NCI-H2029 (cell line): ENCODE measurements at regions not wholly inside any gene's neighbourhood (a gene's known extent, or its start where the extent isn't known, plus 50 kb on each side); places are given as distances from the start of the nearest gene placed in this dataset.

Experiments used
- DNase-seq: peaks from one replicate; lab custom pipeline; 2025; lab: John Stamatoyannopoulos, UW

DNA sequence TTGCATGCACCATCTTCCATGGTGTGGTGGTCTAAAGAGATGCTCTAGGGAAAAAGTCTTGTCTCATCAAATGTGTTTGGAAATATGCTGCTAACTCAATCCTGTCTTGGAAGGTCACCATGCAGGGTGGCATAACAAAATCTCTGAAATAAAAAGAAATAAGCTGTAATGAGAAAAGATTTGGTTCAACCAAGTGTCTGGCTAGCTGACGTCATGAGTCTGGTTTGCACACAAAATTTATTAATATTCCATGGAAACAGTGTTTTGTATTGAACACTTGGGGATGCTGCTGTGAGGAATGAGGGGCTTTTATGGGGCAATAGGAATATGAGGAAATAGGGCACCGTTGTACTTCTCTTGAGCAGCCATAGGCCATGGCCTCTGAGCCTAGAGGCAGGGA lies 575.7 kb upstream of the CDH5 start:
- no peak for DNase-seq

- DNase-seq: no peak
Observed at GRCh38 chr16:65789161-65789945, 577.1 kb upstream of the CDH5 start.

DNA sequence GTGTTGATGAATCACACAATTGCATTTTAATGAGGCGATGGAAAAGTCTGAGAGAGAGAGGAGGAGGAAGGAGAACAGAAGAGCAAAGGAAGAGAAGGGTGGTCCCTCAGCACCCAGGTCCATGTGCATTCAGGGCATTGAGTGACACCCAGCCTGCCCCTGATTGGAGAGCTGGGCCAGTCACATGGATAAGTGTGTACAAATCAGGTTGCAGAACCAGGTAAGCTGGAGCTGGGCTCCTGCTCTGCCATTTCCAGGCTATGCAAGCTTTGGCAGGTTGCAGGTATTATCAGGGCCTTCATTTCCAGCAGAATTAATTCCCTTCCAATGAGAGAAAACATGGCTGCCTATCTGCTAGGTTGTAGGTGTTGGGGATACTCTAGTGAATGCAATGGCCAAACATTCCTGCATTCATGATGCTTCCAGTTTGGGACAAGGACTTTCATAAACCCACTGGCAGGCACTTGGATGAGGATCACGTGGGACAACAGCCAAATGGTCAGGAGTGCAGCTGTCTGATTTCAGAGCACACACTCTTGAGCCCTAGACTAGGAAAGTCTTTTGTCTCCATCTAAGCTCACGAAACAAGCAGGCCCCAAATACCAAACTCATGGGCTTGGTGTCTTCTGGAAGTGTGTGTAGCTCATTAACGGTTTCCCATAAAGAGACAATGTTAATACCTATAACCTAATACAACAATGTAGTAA lies 577.9 kb upstream of the CDH5 start:
- no peak for DNase-seq

DNA sequence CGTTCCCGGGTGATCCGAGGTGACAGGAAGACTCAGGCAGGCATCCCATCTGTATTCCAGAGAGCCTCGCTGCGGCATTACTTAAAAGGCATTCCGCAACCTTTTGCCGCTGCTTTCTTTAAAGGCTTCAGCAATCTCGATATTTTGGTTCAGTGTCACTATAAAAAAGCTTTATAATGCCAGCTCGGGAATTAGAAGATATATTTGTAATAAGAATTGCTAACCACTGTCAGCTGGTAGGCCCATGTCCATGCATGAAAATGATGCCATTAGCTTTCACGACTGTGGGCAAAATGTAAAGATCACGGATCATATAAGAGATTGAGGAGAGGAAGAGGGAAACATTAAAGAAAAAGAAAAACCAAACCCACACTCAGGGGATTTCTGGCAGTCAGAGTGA lies 578.6 kb upstream of the CDH5 start:
- no peak for DNase-seq

- no peak for DNase-seq
Observed at GRCh38 chr16:65786916-65787315, 579.6 kb upstream of the CDH5 start.

- no peak for DNase-seq
Observed at GRCh38 chr16:65783709-65784474, 582.6 kb upstream of the CDH5 start.

- DNase-seq: no peak
Observed at GRCh38 chr16:65782611-65783600, 583.6 kb upstream of the CDH5 start.

GRCh38 chr16:65781855-65782254 lies 584.6 kb upstream of the CDH5 start:
- no peak for DNase-seq

- DNase-seq: no peak
Observed at GRCh38 chr16:65781363-65781762, 585.1 kb upstream of the CDH5 start.

DNA sequence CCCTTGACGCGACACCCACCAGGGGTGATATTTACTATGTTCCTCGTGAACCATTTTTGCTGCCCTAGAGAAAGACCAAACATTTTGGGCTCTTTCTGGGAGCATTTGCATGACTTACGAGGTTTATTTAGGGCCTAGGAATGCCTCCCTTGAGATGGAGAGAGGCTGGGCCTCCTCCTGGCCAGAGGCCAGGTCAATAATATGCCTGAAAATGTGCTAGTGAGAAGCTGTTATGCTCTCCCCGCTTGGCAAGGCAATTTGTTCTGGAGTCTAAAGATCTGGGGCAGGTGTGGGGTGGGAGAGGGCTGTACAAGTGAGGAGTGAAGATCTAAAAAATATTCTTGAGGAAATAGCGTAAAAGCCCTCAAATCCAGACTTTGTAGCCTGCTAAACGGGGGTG lies 587.3 kb upstream of the CDH5 start:
- DNase-seq: no peak

GRCh38 chr16:65776639-65777183 lies 589.8 kb upstream of the CDH5 start:
- DNase-seq: no peak

DNA sequence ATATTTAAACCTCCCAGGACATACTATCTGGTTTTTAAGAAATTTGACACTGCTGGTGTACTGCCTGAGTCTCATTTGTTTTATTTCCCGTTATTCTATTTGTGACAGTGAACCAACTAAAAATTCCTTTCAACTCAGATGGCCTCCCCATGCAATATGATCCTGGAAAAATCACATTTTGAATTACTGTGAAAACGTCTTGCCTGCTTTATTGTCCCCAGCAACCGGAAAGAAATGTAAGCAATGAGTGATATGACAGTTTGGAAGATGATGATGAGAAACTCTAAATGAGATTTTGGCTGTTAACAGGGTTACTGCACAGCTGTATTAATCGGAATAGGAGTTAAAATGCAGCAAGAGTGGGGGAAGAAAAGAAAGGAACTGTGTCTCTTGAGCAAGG lies 590.7 kb upstream of the CDH5 start:
- no peak for DNase-seq

- DNase-seq: no peak
Observed at GRCh38 chr16:65774350-65774749, 592.1 kb upstream of the CDH5 start.

DNA sequence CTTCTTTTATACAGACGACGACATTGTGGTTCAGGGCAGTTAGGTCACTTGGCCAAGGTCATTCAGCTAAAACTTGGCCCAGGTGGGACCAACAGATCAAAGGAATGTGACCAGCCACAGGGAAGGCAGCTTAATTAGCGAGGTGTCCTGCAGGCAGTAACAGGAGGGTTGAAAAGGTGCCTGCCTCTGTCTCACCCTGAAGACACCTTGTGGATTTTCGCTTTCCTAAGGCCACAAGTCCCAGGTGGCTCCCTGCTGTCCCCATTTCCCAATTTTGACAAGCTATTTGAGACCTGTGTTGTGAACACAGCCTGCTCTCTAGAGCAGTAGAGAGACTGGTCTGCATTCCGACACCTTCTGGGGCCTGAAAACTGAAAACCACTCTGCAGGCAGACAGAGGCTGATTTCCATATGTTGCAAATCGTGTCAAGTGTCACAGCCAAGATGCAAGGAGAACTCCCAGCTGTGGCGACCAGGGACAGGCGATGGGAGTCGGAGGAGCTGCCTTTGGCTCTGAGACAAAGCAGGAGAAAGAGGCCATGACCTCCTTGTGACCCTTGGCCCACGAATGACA lies 593.1 kb upstream of the CDH5 start:
- DNase-seq: no peak

- no peak for DNase-seq
Observed at GRCh38 chr16:65772134-65772732, 594.3 kb upstream of the CDH5 start.

GRCh38 chr16:65771707-65772106 lies 594.8 kb upstream of the CDH5 start:
- no peak for DNase-seq

DNA sequence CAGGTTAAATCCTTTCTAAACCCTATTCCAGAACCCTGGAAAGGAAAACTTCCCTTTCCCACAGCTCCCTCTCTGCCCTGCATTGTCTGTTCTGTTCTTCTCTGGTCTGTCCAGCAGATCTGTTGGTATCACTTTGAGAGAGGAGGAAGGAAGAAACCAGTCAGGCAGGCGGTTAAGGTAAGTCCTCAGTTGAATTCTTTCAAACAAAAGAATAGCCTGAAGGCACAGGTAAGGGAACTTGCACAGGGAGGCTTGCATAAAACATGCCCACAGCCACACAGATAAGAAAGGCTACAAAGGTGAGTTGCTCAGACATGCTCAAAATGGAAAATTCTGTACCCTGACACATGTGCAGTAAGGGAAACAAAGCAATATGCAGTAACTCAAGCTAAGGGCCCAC lies 595.7 kb upstream of the CDH5 start:
- no peak for DNase-seq

DNA sequence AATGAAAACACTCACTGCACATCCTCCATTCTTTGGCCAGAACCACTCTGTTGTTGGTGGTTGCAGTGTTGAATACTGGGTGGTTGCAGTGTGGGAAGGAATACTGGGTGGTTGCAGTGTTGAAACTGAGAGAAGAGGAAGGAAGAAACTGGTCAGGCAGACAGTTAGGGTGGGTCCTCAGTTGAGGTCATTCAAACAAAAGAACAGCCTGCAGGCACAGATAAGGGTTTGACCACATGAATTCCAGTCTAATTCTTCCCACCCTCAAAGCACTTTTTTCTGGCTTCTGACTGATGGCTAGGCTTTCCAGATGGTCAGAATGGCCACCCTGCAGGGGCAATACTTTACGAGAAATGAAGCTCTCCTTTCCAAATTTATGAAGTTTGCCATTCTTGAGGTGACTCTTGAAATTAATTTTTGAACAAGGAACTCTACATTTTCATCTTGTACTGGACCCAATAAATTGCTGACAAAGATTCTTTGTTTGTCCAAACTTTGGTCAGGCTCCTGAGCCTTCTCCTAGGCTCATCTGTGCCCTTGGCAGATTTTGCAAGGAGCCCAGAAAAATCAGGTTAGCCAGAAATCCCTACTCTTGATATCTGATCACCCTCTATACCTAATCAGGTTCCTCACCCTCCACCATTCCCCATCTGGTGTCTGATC lies 596.6 kb upstream of the CDH5 start:
- no peak for DNase-seq

- DNase-seq: no peak
Observed at GRCh38 chr16:65769055-65769465, 597.4 kb upstream of the CDH5 start.

- DNase-seq: no peak
Observed at GRCh38 chr16:65767125-65767524, 599.4 kb upstream of the CDH5 start.
